GM12891 (cell line): ENCODE measurements at regions not wholly inside any gene's neighbourhood (a gene's known extent, or its start where the extent isn't known, plus 50 kb on each side); places are given as distances from the start of the nearest gene placed in this dataset.

Experiments
- DNase-seq: peaks from one replicate; pipeline ENCODE4 v3.0.0; 2011; ENCODE audit warnings: low spot score; ENCODE audit not compliant: insufficient read length
- FAIRE-seq: peaks from 2 replicates; lab custom pipeline; 2011; peaks lifted over from hg19 to GRCh38; lab: Jason Lieb, UNC
- PAX5 ChIP-seq: IDR thresholded peaks from 2 replicates; pipeline ENCODE4 v1.6.1; 2011; ENCODE audit warnings: low read length, moderate library complexity, mild to moderate bottlenecking; ENCODE audit not compliant: insufficient read depth, severe bottlenecking
- POLR2A ChIP-seq: IDR thresholded peaks from 2 replicates; pipeline ENCODE4 v1.6.1; 2011; ENCODE audit warnings: low read depth, low read length, control low read depth
- POLR2AphosphoS5 ChIP-seq: IDR thresholded peaks from 2 replicates; pipeline ENCODE4 v1.6.1; 2011; ENCODE audit warnings: low read depth, low read length, control low read depth
- POU2F2 ChIP-seq: IDR thresholded peaks from 2 replicates; pipeline ENCODE4 v1.6.1; 2011; ENCODE audit warnings: low read depth, mild to moderate bottlenecking, control low read depth, low read length, moderate library complexity
- SPI1 ChIP-seq: IDR thresholded peaks from 2 replicates; pipeline ENCODE4 v1.6.1; 2011; ENCODE audit warnings: low read depth, low read length, control low read depth
- TAF1 ChIP-seq: IDR thresholded peaks from 2 replicates; pipeline ENCODE4 v1.6.1; 2011; ENCODE audit warnings: low read depth, low read length, control low read depth

GRCh38 chr6:148238713-148239112 lies 103.9 kb upstream of the SASH1 start:
- TF ChIP-seq SPI1 (no peak), POLR2A (no peak), POLR2AphosphoS5 (no peak), PAX5 (no peak), POU2F2 (no peak), TAF1 (no peak)
- no peak for DNase-seq
- no peak for FAIRE-seq

GRCh38 chr6:148239215-148239614 lies 103.4 kb upstream of the SASH1 start:
- TF ChIP-seq POU2F2 = no peak
- no peak for TF ChIP-seq SPI1
- no peak for TF ChIP-seq TAF1
- no peak for TF ChIP-seq POLR2A
- TF ChIP-seq POLR2AphosphoS5 = no peak
- TF ChIP-seq PAX5 = no peak
- FAIRE-seq = no peak
- no peak for DNase-seq

GRCh38 chr6:148239801-148240460 lies 102.7 kb upstream of the SASH1 start:
- TF ChIP-seq POLR2A (no peak), PAX5 (no peak), POU2F2 (no peak)
- DNase-seq = no peak
- no peak for FAIRE-seq

GRCh38 chr6:148240461-148240840 lies 102.2 kb upstream of the SASH1 start:
- FAIRE-seq (no peak), DNase-seq (no peak)
- TF ChIP-seq TAF1 = no peak
- no peak for TF ChIP-seq PAX5
- no peak for TF ChIP-seq SPI1
- TF ChIP-seq POLR2A = no peak
- TF ChIP-seq POLR2AphosphoS5 = no peak
- TF ChIP-seq POU2F2 = no peak

GRCh38 chr6:148240861-148241477 lies 101.7 kb upstream of the SASH1 start:
- FAIRE-seq (no peak), DNase-seq (no peak)
- TF ChIP-seq TAF1 = no peak
- no peak for TF ChIP-seq SPI1
- TF ChIP-seq POLR2A = no peak
- TF ChIP-seq POLR2AphosphoS5 = no peak

GRCh38 chr6:148242180-148242579 lies 100.5 kb upstream of the SASH1 start:
- FAIRE-seq = no peak
- TF ChIP-seq POLR2A (no peak), POLR2AphosphoS5 (no peak), PAX5 (no peak), TAF1 (no peak), POU2F2 (no peak), SPI1 (no peak)
- DNase-seq = no peak

- FAIRE-seq (no peak), DNase-seq (no peak)
- no peak for TF ChIP-seq POLR2AphosphoS5
- no peak for TF ChIP-seq SPI1
- TF ChIP-seq PAX5 = no peak
- TF ChIP-seq TAF1 = no peak
- no peak for TF ChIP-seq POLR2A
- no peak for TF ChIP-seq POU2F2
Observed at GRCh38 chr6:148244217-148244935, 98.3 kb upstream of the SASH1 start.

GRCh38 chr6:148247386-148248063 lies 95.1 kb upstream of the SASH1 start:
- DNase-seq (no peak), FAIRE-seq (no peak)
- no peak for TF ChIP-seq SPI1
- TF ChIP-seq POLR2A = no peak
- no peak for TF ChIP-seq TAF1
- no peak for TF ChIP-seq POU2F2
- TF ChIP-seq PAX5 = no peak
- no peak for TF ChIP-seq POLR2AphosphoS5

- TF ChIP-seq TAF1 = no peak
- TF ChIP-seq POLR2AphosphoS5 = no peak
- no peak for TF ChIP-seq POU2F2
- no peak for TF ChIP-seq POLR2A
- no peak for TF ChIP-seq SPI1
- FAIRE-seq (no peak), DNase-seq (no peak)
Observed at GRCh38 chr6:148249160-148249559, 93.5 kb upstream of the SASH1 start.
